Heart left ventricle (tissue), 13 donors: ENCODE measurements at regions not wholly inside any gene's neighbourhood (a gene's known extent, or its start where the extent isn't known, plus 50 kb on each side); places are given as distances from the start of the nearest gene placed in this dataset.

Experiments used
- POLR2A ChIP-seq, 2 donors: fragments of 450-650 bp; IDR thresholded peaks; one replicate each; pipeline ENCODE4 v1.6.1; 2017; ENCODE audit warnings: antibody characterized with exemption in 2 of 2, mild to moderate bottlenecking in 2 of 2, moderate library complexity in 2 of 2
- TF ChIP-seq, protein P1 (sequence below), 12 donors: fragments of 200-600 bp; sonication (generic) in 4 of 12; IDR thresholded peaks; one replicate each; pipeline versions ENCODE4 v1.5.0 to v1.8.0; 2018 to 2022; ENCODE audit warnings: antibody characterized with exemption in 12 of 12, mild to moderate bottlenecking in 5 of 12
- donor health status: ischemic (EF 13 %, LVEDD 7.1; RV severe dilation, severe dysfunction).
- donor health status: DM: no; HTN: yes; CAD: no.
- donor health status: DM: no; HTN: no; CAD: no.
- donor health status: ischemic (EF 25% LVEDD 6.9; RV normal size, moderate dysfunction).
- donor health status: ischemic (EF 25% LVEDD 5.7; RV mildly dilated, moderate dysfunction).
- donor health status: ischemic (EF 35%, LVEDD 5.7; RV mildly dilated, moderate dysfunction).
- donor health status: nonischemic (EF 11% LVEDD 7.7; RV severe dilation, severe dysfunction).
- donor health status: DM: yes; HTN: yes; CAD: no.
- donor health status: PGD.
- donor health status: ischemic (EF 29% LVEDD 5.4; RV normal size, mild dysfunction).
- donor health status: nonischemic (EF 23%, LVEDD 6.1; RV moderate dilation, normal function).

DNA sequence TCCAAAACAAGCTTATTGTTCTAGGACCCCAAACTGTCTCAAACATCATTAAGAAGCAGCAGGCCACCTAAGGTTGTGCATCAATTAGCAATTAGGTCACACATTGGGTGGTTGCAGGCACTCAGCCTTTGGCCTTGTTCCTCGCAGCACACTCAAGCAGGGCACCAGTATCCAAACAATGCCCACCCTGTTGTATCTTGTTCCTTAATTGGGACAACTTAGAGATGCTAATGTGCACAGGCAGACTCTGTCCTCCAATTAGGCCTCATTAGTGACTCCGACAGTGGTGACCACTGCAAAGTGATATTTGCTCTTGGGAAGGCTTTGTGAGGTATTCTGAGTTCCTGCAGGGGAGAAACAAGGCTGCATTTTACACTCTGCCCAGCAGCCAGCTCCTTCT, 515.1 kb upstream of the PTBP2 start:
- TF ChIP-seq, protein P1, sequence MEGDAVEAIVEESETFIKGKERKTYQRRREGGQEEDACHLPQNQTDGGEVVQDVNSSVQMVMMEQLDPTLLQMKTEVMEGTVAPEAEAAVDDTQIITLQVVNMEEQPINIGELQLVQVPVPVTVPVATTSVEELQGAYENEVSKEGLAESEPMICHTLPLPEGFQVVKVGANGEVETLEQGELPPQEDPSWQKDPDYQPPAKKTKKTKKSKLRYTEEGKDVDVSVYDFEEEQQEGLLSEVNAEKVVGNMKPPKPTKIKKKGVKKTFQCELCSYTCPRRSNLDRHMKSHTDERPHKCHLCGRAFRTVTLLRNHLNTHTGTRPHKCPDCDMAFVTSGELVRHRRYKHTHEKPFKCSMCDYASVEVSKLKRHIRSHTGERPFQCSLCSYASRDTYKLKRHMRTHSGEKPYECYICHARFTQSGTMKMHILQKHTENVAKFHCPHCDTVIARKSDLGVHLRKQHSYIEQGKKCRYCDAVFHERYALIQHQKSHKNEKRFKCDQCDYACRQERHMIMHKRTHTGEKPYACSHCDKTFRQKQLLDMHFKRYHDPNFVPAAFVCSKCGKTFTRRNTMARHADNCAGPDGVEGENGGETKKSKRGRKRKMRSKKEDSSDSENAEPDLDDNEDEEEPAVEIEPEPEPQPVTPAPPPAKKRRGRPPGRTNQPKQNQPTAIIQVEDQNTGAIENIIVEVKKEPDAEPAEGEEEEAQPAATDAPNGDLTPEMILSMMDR (IDR thresholded peaks at IDR 0.05) = no peak
- no peak for TF ChIP-seq POLR2A (IDR thresholded peaks at IDR 0.05)
